ENCODE measurements at regions not wholly inside any gene's neighbourhood (a gene's known extent, or its start where the extent isn't known, plus 50 kb on each side); places are given as distances from the start of the nearest gene placed in this dataset.

DNA sequence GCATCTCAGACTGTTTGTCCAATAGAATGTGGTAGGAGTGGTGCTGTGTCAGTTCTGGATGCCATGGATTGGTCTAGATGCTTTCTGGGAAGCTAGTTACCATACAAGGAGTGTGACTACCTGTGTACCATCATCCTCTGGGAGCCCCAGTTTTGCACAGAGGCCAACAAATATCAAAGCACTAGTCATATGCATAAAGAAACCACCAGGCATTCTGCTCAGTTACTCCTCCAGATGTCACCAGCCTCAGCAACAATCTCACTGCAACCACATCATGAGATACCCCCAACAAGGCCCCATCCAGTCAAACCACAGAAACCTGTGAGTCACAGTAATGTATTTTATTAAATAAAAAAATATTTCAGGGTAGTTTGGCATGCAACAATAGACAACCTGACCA lies 435.8 kb upstream of the CPEB2 start:
- TF ChIP-seq POLR2A (IDR thresholded peaks at IDR 0.05): no peak
- TF ChIP-seq, protein P1, sequence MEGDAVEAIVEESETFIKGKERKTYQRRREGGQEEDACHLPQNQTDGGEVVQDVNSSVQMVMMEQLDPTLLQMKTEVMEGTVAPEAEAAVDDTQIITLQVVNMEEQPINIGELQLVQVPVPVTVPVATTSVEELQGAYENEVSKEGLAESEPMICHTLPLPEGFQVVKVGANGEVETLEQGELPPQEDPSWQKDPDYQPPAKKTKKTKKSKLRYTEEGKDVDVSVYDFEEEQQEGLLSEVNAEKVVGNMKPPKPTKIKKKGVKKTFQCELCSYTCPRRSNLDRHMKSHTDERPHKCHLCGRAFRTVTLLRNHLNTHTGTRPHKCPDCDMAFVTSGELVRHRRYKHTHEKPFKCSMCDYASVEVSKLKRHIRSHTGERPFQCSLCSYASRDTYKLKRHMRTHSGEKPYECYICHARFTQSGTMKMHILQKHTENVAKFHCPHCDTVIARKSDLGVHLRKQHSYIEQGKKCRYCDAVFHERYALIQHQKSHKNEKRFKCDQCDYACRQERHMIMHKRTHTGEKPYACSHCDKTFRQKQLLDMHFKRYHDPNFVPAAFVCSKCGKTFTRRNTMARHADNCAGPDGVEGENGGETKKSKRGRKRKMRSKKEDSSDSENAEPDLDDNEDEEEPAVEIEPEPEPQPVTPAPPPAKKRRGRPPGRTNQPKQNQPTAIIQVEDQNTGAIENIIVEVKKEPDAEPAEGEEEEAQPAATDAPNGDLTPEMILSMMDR (IDR thresholded peaks at IDR 0.05 in 8 of 11, conservative IDR thresholded peaks at IDR 0.05 in 3 of 11): no peak

All from spleen (tissue), 7 donors.